ENCODE measurements at regions not wholly inside any gene's neighbourhood (a gene's known extent, or its start where the extent isn't known, plus 50 kb on each side); places are given as distances from the start of the nearest gene placed in this dataset.

- Histone ChIP-seq H3F3A (ENCODE audit: insufficient read depth, low read length) (no peaks in the 10 kb centered on the region), H3K27me3 (ENCODE audit: insufficient read depth, low read length) (no peaks in the 10 kb centered on the region), H3K9ac (ENCODE audit: low read length) (no peak overlapping the region), H3K79me2 (ENCODE audit: insufficient read depth, low read length) (no peaks in the 10 kb centered on the region), H4K20me1 (ENCODE audit: insufficient read depth, low read length) (no peaks in the 10 kb centered on the region), H3K4me3 (ENCODE audit: low read depth, low read length, poor library complexity, severe bottlenecking) (no peak overlapping the region), H2AFZ (ENCODE audit: low read length) (no peak overlapping the region), H3K9me2 (ENCODE audit: low read depth, low read length) (no peaks in the 10 kb centered on the region; the same call in 1 of the 2 replicates), H3K36me3 (ENCODE audit: insufficient read depth, low read length) (no peaks in the 10 kb centered on the region), H3K4me2 (ENCODE audit: low read length) (no peak overlapping the region), H3K9me3 (ENCODE audit: low read length) (no peaks in the 10 kb centered on the region), H3K27ac (ENCODE audit: low read depth, low read length, poor library complexity, severe bottlenecking) (no peak overlapping the region), H3K4me1 (ENCODE audit: insufficient read depth, low read length, severe bottlenecking) (no peaks in the 10 kb centered on the region)
- TF ChIP-seq EZH2 (IDR thresholded peaks at IDR 0.05; ENCODE audit: borderline replicate concordance, low read length) (no peak), CTCF (IDR thresholded peaks at IDR 0.05; ENCODE audit: low read length) (no peak)
Observed at GRCh38 chr3:88509582-88509981, 359.8 kb downstream of the C3orf38 start.

DNA sequence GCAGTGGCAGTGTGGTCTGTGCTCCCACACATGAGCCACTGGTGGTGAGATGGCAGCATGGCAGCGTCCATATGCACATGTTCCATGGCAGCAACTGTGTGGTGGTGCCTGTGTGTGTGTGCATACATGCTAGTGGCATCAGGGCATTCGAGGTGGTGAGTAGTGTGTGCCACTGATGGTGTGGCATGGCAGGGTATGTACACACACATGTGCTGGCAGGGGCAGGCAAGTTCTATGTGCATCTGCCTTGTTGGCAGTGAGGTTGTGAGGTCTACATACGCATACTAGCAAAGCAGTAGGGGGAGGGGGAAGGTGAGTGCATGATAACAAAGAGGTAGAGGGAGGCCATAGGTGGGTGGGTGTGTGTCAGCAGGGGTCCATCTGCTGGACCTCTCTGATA is 378.7 kb downstream of the C3orf38 start:
- Histone ChIP-seq H2AFZ (ENCODE audit: low read length) (no peak overlapping the region), H3K27me3 (ENCODE audit: insufficient read depth, low read length) (no peaks in the 10 kb centered on the region), H3K9ac (ENCODE audit: low read length) (no peak overlapping the region), H3K4me2 (ENCODE audit: low read length) (no peak overlapping the region), H4K20me1 (ENCODE audit: insufficient read depth, low read length) (no peaks in the 10 kb centered on the region), H3K9me2 (ENCODE audit: low read depth, low read length) (no peaks in the 10 kb centered on the region), H3K79me2 (ENCODE audit: insufficient read depth, low read length) (no peaks in the 10 kb centered on the region), H3K36me3 (ENCODE audit: insufficient read depth, low read length) (no peaks in the 10 kb centered on the region), H3F3A (ENCODE audit: insufficient read depth, low read length) (no peaks in the 10 kb centered on the region), H3K9me3 (ENCODE audit: low read length) (no peaks in the 10 kb centered on the region), H3K4me1 (ENCODE audit: insufficient read depth, low read length, severe bottlenecking) (no peaks in the 10 kb centered on the region), H3K4me3 (ENCODE audit: low read depth, low read length, poor library complexity, severe bottlenecking) (no peak overlapping the region), H3K27ac (ENCODE audit: low read depth, low read length, poor library complexity, severe bottlenecking) (no peak overlapping the region)
- TF ChIP-seq CTCF (IDR thresholded peaks at IDR 0.05; ENCODE audit: low read length), result no peak
- no peak for TF ChIP-seq EZH2 (IDR thresholded peaks at IDR 0.05; ENCODE audit: borderline replicate concordance, low read length)

DNA sequence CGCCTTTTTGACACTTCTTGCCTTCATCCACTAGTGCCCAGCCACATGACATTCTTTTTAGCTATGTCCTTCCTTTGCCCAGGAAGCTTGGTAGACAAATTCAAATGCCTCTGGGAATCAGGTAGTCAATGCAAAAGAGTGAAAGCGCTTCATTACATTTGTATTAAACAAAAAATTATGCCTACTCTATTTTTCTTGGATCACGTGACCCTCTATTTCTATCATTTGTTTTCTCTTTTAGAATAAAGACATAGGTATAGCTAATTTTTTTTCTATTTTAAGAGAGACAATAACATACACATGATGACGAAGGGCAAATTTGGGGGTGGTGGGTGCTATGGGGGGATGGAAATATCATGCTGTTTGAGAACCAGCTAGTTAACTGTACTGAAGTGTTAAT is 384.8 kb downstream of the C3orf38 start:
- Histone ChIP-seq H3K4me2 (ENCODE audit: low read length) (no peak overlapping the region), H3K79me2 (ENCODE audit: insufficient read depth, low read length) (no peaks in the 10 kb centered on the region), H3K4me3 (ENCODE audit: low read depth, low read length, poor library complexity, severe bottlenecking) (no peak overlapping the region), H3K36me3 (ENCODE audit: insufficient read depth, low read length) (no peaks in the 10 kb centered on the region), H3F3A (ENCODE audit: insufficient read depth, low read length) (no peaks in the 10 kb centered on the region), H3K27ac (ENCODE audit: low read depth, low read length, poor library complexity, severe bottlenecking) (no peak overlapping the region), H3K9ac (ENCODE audit: low read length) (no peak overlapping the region), H3K27me3 (ENCODE audit: insufficient read depth, low read length) (no peaks in the 10 kb centered on the region), H2AFZ (ENCODE audit: low read length) (no peak overlapping the region), H3K9me3 (ENCODE audit: low read length) (no peaks in the 10 kb centered on the region), H4K20me1 (ENCODE audit: insufficient read depth, low read length) (no peaks in the 10 kb centered on the region), H3K4me1 (ENCODE audit: insufficient read depth, low read length, severe bottlenecking) (no peaks in the 10 kb centered on the region), H3K9me2 (ENCODE audit: low read depth, low read length) (no peaks in the 10 kb centered on the region)
- no peak for TF ChIP-seq CTCF (IDR thresholded peaks at IDR 0.05; ENCODE audit: low read length)
- TF ChIP-seq EZH2 (IDR thresholded peaks at IDR 0.05; ENCODE audit: borderline replicate concordance, low read length), result no peak

All from OCI-LY1 (cell line).